VCaP (cell line): ENCODE measurements at regions not wholly inside any gene's neighbourhood (a gene's known extent, or its start where the extent isn't known, plus 50 kb on each side); places are given as distances from the start of the nearest gene placed in this dataset.

ENCODE experiments used
- H3K27ac ChIP-seq: fragments of 450-650 bp; 2 replicates; pipeline ENCODE4 v1.5.1; 2017
- CTCF ChIP-seq: fragments of 450-650 bp; conservative IDR thresholded peaks from 2 replicates; pipeline ENCODE4 v1.5.1; 2017; ENCODE audit warnings: mild to moderate bottlenecking, moderate library complexity

DNA sequence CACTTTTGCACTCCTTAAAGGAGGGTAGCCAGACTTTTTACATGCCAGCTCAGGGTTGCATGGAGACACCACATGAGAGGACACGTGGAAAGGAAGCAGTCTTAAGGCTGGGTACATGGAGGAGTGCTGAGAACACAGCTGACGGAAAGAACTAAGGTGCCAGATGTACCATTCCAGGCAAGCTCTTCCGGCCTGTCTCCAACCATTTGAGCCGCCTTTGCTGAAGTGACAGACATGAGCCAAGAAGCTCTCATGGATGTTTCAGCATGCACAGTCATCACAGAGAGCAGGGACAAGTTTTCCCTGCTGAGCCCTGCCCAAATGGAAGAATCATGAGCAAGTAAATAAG, 83.4 kb upstream of the BMP2K start:
- no peak overlapping the region for H3K27ac ChIP-seq
- no peak for TF ChIP-seq CTCF

DNA sequence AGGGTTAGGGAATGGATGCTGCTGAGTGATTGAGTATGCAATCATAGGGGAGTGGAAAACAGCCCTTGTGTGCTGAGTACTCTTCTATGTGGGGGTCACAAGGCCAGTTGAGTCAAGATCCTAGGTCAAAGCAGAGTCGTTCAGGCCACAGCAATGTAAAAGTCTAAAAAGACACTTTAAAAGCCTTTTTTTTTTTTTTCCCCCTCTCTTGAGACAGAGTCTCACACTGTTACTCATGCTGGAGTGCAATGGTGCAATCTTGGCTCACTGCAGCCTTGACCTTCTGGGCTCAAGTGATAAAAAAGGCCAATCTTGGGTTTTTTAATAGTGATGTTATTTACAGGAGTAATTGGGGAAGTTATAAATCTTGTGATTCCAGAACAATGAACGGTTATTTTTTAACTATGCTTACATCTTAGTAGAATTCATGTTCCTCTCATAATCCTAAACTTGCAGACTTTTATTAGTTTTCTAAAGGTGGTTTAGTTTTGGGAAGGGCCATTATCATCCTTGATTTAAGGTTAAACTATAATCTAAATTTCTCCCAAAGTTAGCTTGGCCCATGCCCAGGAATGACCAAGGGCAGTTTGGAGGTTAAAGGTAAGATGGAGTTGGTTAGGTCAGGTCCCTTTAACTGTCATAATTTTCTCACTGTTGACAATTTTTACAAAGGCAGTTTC, 82.2 kb upstream of the BMP2K start:
- no peak overlapping the region for H3K27ac ChIP-seq
- no peak for TF ChIP-seq CTCF

DNA sequence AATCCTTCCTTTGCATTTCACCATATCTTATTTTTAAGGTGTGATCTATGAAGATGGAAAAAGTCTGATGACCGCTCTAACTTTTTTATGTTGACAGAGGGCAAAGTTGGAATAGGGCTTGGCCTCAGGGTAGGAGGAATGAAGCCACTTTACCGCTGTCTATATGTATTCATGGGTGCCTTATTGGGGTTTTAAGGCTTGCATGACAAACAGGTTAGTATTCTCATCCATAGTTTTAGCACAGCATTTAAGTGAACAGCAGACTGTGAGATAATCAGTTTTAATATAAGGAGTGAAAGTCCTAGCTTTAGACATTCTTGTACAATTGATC, 81.7 kb upstream of the BMP2K start:
- no peak for TF ChIP-seq CTCF
- H3K27ac ChIP-seq: no peak overlapping the region

GRCh38 chr4:78695910-78696309, 80.2 kb upstream of the BMP2K start:
- no peak for TF ChIP-seq CTCF
- H3K27ac ChIP-seq: no peak overlapping the region

- TF ChIP-seq CTCF: no peak
- H3K27ac ChIP-seq: no peak overlapping the region
These were observed 73.1 kb upstream of the BMP2K start for GRCh38 chr4:78703079-78703478.

DNA sequence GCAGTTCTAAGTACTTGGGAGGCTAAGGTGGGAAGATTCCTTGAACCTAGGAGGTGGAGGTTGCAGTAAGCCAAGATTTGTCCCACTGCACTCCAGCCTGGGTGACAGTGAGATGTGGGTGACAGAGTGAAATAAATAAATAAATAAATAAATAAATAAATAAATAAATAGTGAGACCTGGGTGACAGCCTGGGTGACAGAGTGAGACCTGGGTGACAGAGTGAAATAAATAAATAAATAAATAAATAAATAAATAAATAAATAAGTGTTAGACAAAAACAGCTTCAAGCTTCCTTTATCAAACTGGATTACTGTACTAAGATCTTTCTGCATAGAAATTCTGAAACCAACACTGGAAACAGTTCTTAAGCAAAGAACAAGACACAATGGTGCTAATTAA, 71.8 kb upstream of the BMP2K start:
- no peak for TF ChIP-seq CTCF
- H3K27ac ChIP-seq: peak overlapping the region; percentile 89

DNA sequence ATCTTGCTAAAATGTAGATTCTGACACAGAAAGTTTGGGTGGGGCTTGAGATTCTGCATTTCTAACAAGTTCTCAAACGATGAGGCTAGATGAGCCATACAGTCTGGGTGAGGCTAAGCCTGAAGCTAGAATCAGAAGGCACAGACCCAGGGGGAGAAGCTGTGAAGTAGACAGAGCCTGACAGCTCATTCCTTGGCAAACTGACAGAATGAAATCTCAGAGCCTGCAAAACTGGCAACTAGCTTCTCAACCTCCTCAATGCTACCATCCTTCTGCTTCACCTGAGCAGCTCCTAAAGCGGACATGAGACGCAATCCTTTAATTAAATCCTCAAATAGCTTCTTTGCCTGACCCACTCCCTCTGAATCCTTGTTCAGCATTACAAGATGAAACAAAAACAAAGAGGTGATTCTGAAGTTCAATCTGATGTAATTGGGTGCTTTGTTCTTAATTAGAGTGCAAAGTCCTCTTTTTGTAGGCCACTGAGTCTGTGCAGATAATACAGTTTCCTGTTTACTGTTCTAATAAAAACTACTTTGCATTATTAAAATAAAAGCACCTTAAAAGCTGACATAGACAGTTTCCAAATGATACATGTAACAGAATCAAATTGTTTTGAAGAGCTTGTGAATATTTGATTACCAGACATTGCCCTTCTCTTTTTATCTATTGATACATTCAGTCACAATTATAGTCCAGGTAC, 71.0 kb upstream of the BMP2K start:
- peak overlapping the region; percentile 89 for H3K27ac ChIP-seq
- TF ChIP-seq CTCF: no peak
